ENCODE measurements at regions not wholly inside any gene's neighbourhood (a gene's known extent, or its start where the extent isn't known, plus 50 kb on each side); places are given as distances from the start of the nearest gene placed in this dataset.
A peak's percentile ranks its signal among the peaks of the same experiment; 100 is the strongest.

DNA sequence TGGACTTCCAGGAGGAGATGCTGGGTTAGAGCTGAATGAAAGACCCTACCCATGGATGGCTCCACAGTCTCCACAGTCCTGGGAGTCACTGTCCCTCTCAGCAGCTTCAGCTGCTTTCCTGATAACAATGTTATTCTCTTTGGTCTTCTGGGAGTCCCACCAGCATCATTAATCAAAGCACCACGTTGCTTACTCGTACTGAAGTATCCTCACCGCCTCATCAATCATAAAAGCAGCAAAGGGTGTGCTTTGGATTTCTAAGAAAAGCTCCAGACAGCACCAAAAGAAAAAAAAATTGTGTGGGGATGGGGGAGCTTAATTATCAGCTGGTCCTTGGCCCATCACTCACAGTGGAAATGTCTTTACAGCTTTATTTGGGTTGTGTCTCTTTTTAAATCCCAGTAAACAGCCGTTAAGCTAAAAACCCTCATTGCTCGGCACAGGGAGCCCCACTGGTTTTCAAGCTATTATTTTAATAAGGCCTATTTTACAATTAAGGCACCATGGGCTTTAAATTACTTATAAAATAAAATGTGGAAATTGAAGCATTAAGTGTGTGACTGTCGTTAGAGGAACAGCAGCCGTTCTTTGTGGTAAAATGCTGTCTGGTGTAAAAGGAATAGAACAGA, 538.0 kb downstream of the EBF1 start (continued):
- TF ChIP-seq ZNF329 (CRISPR knock-in tag; IDR thresholded peaks at IDR 0.05; ENCODE audit: low read depth): no peak
- no peak for TF ChIP-seq AKAP8 (CRISPR knock-in tag; IDR thresholded peaks at IDR 0.05)
- no peak for TF ChIP-seq ELF3 (CRISPR knock-in tag; IDR thresholded peaks at IDR 0.05)
- no peak for TF ChIP-seq NCOR1 (IDR thresholded peaks at IDR 0.05; ENCODE audit: borderline replicate concordance, low read length)
- no peak for TF ChIP-seq ZNF225 (CRISPR knock-in tag; IDR thresholded peaks at IDR 0.05)
- TF ChIP-seq TARDBP (CRISPR knock-in tag; IDR thresholded peaks at IDR 0.05): no peak
- TF ChIP-seq PLRG1 (conservative IDR thresholded peaks at IDR 0.05): no peak

DNA sequence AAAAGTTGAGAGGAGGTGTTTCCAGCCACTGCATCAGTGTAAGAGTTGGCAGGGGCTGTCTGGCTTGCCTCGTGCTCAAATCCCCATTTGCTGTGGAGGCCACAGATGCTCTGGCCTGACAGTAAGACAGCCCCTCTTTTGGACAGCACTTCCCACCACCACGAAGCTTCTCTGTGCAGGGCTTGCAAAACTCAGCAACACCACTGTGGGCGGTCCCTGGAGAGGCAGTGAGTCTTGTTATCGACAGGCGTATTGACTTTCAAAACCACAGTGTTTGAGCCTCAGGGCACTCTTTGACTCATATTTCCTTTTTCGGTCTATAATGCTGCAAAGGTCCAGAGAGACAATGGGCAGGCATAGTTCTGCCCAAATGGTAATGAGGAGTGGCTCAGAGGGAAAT, 539.5 kb downstream of the EBF1 start:
- H3K27me3 ChIP-seq (ENCODE audit: control insufficient read depth in 1 of 2, insufficient read depth in 2 of 2, low read length in 2 of 2): no peaks in the 10 kb centered on the region
- H3K27ac ChIP-seq (ENCODE audit: extremely low read length, insufficient read depth, low read length): no peak overlapping the region
- no peaks in the 10 kb centered on the region for H4K20me1 ChIP-seq (ENCODE audit: insufficient read depth, low read length)
- intact Hi-C loops (cut with micrococcal nuclease; ENCODE audit: unreplicated experiment): no loop called here
- no peak overlapping the region for H2AFZ ChIP-seq (ENCODE audit: low read length)
- no peaks in the 10 kb centered on the region for H3K9me3 ChIP-seq (ENCODE audit: low read length)
- H3K36me3 ChIP-seq (replicated peaks in 1 of 2; ENCODE audit: control insufficient read depth in 1 of 2, insufficient read depth in 2 of 2, low read length in 2 of 2): no peaks in the 10 kb centered on the region
- in situ Hi-C loops (cut with HindIII; ENCODE audit: extremely low pct_ligation_motif_present, low pct_unique_long_range_greater_than_20kb): no loop called here
- no peaks in the 10 kb centered on the region for H3K79me2 ChIP-seq (ENCODE audit: insufficient read depth, low read length)
- no peak overlapping the region for H3K9ac ChIP-seq (ENCODE audit: insufficient read depth, low read depth, low read length)
- no peak overlapping the region for H3K4me2 ChIP-seq (ENCODE audit: low read depth, low read length)
- peaks cover 11% of the 10 kb centered on the region for H3K4me1 ChIP-seq (ENCODE audit: insufficient read depth, low read length)
- BruUV-seq (replicated peaks): no TSS peak
- DNase-seq (ENCODE audit: low spot score) (peak; percentile 9), FAIRE-seq (no peak), ATAC-seq (peak; percentile 92)
- ChIA-PET CTCF (ENCODE audit: low intra/inter-chr PET ratio, low total read pairs) (no interaction called here), POLR2A (no interaction called here)
- 4% methylated on average over 5 of the region's 6 CpGs for WGBS (ENCODE audit: low lambda C conversion rate)
- H3K4me3 ChIP-seq (replicated peaks in 1 of 3; ENCODE audit: insufficient read depth in 1 of 3, low read depth in 2 of 3, low read length in 3 of 3): no peak overlapping the region
- TF ChIP-seq, protein P1, sequence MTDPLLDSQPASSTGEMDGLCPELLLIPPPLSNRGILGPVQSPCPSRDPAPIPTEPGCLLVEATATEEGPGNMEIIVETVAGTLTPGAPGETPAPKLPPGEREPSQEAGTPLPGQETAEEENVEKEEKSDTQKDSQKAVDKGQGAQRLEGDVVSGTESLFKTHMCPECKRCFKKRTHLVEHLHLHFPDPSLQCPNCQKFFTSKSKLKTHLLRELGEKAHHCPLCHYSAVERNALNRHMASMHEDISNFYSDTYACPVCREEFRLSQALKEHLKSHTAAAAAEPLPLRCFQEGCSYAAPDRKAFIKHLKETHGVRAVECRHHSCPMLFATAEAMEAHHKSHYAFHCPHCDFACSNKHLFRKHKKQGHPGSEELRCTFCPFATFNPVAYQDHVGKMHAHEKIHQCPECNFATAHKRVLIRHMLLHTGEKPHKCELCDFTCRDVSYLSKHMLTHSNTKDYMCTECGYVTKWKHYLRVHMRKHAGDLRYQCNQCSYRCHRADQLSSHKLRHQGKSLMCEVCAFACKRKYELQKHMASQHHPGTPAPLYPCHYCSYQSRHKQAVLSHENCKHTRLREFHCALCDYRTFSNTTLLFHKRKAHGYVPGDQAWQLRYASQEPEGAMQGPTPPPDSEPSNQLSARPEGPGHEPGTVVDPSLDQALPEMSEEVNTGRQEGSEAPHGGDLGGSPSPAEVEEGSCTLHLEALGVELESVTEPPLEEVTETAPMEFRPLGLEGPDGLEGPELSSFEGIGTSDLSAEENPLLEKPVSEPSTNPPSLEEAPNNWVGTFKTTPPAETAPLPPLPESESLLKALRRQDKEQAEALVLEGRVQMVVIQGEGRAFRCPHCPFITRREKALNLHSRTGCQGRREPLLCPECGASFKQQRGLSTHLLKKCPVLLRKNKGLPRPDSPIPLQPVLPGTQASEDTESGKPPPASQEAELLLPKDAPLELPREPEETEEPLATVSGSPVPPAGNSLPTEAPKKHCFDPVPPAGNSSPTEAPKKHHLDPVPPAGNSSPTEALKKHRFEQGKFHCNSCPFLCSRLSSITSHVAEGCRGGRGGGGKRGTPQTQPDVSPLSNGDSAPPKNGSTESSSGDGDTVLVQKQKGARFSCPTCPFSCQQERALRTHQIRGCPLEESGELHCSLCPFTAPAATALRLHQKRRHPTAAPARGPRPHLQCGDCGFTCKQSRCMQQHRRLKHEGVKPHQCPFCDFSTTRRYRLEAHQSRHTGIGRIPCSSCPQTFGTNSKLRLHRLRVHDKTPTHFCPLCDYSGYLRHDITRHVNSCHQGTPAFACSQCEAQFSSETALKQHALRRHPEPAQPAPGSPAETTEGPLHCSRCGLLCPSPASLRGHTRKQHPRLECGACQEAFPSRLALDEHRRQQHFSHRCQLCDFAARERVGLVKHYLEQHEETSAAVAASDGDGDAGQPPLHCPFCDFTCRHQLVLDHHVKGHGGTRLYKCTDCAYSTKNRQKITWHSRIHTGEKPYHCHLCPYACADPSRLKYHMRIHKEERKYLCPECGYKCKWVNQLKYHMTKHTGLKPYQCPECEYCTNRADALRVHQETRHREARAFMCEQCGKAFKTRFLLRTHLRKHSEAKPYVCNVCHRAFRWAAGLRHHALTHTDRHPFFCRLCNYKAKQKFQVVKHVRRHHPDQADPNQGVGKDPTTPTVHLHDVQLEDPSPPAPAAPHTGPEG (CRISPR knock-in tag; IDR thresholded peaks at IDR 0.05): no peak
- TF ChIP-seq ADNP (CRISPR knock-in tag; IDR thresholded peaks at IDR 0.05): no peak
- TF ChIP-seq POGZ (CRISPR knock-in tag; IDR thresholded peaks at IDR 0.05): no peak
- no peak for TF ChIP-seq PLRG1 (conservative IDR thresholded peaks at IDR 0.05)
- no peak for TF ChIP-seq FOXK2 (IDR thresholded peaks at IDR 0.05)
- TF ChIP-seq, protein P2, sequence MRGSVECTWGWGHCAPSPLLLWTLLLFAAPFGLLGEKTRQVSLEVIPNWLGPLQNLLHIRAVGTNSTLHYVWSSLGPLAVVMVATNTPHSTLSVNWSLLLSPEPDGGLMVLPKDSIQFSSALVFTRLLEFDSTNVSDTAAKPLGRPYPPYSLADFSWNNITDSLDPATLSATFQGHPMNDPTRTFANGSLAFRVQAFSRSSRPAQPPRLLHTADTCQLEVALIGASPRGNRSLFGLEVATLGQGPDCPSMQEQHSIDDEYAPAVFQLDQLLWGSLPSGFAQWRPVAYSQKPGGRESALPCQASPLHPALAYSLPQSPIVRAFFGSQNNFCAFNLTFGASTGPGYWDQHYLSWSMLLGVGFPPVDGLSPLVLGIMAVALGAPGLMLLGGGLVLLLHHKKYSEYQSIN (CRISPR knock-in tag; IDR thresholded peaks at IDR 0.05; ENCODE audit: borderline replicate concordance): no peak
- TF ChIP-seq SOX13 (IDR thresholded peaks at IDR 0.05): no peak
- peak in 1 of 2 experiments; percentile 41; a peak in 1 of 4 replicates for TF ChIP-seq SOX13 (CRISPR knock-in tag; conservative IDR thresholded peaks at IDR 0.05 in 1 of 2, IDR thresholded peaks at IDR 0.05 in 1 of 2)
- TF ChIP-seq, protein P3, sequence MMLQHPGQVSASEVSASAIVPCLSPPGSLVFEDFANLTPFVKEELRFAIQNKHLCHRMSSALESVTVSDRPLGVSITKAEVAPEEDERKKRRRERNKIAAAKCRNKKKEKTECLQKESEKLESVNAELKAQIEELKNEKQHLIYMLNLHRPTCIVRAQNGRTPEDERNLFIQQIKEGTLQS (CRISPR knock-in tag; IDR thresholded peaks at IDR 0.05): no peak
- TF ChIP-seq CENPX (CRISPR knock-in tag; IDR thresholded peaks at IDR 0.05): no peak
- TF ChIP-seq SMARCC2 (IDR thresholded peaks at IDR 0.05): no peak
- no peak for TF ChIP-seq ZNF816 (CRISPR knock-in tag; IDR thresholded peaks at IDR 0.05; ENCODE audit: borderline replicate concordance)
